Keratinocyte (primary cell): ENCODE measurements at regions not wholly inside any gene's neighbourhood (a gene's known extent, or its start where the extent isn't known, plus 50 kb on each side); places are given as distances from the start of the nearest gene placed in this dataset.

Source experiments
- DNase-seq: peaks from one replicate; pipeline ENCODE4 v3.0.0-alpha.2; 2011; ENCODE audit warnings: low read depth, missing footprints, low spot score
- FAIRE-seq: peaks from 2 replicates; lab custom pipeline; 2011; peaks lifted over from hg19 to GRCh38; lab: Jason Lieb, UNC
- H2AFZ ChIP-seq: 2 replicates; pipeline ENCODE4 v1.6.0; 2012; ENCODE audit warnings: low read length, control low read depth, inconsistent platforms; ENCODE audit not compliant: control insufficient read depth
- H3K27ac ChIP-seq: 2 replicates; pipeline ENCODE4 v1.5.1; 2011; ENCODE audit warnings: low read length; ENCODE audit not compliant: control insufficient read depth, insufficient read depth
- H3K27me3 ChIP-seq: 3 replicates; pipeline ENCODE4 v1.6.0; 2011; ENCODE audit warnings: low read length; ENCODE audit not compliant: control insufficient read depth, insufficient read depth; ENCODE audit errors: extremely low read depth
- H3K36me3 ChIP-seq, 2 experiments: 2 replicates in 1 of 2; 3 replicates in 1 of 2; pipeline ENCODE4 v1.5.1; 2011; ENCODE audit warnings: low read length in 2 of 2, mild to moderate bottlenecking in 1 of 2; ENCODE audit not compliant: control insufficient read depth in 2 of 2, insufficient read depth in 2 of 2; ENCODE audit errors: extremely low read depth in 1 of 2
- H3K4me1 ChIP-seq: 3 replicates; pipeline ENCODE4 v1.5.1; 2011; ENCODE audit warnings: low read length; ENCODE audit not compliant: control insufficient read depth, insufficient read depth; ENCODE audit errors: extremely low read depth
- H3K4me2 ChIP-seq: 3 replicates; pipeline ENCODE4 v1.6.0; 2011; ENCODE audit warnings: low read depth, low read length; ENCODE audit not compliant: control insufficient read depth, insufficient read depth; ENCODE audit errors: extremely low read depth
- H3K4me3 ChIP-seq, 3 experiments: fragments of 200-600 bp in 1 of 3; sonication (generic) in 1 of 3; 2 replicates in 2 of 3; 3 replicates in 1 of 3; pipeline ENCODE4 v1.5.1; 2011 to 2016; ENCODE audit warnings: low read length in 3 of 3, mild to moderate bottlenecking in 3 of 3, control low read depth in 2 of 3, inconsistent platforms in 1 of 3, low read depth in 1 of 3, mixed read lengths in 1 of 3, mixed run types in 1 of 3, moderate library complexity in 1 of 3; ENCODE audit not compliant: control insufficient read depth in 2 of 3, insufficient read depth in 2 of 3; ENCODE audit errors: extremely low read depth in 1 of 3
- H3K79me2 ChIP-seq: 2 replicates; pipeline ENCODE4 v1.6.0; 2012; ENCODE audit warnings: low read length; ENCODE audit not compliant: control insufficient read depth, insufficient read depth
- H3K9ac ChIP-seq: 3 replicates; pipeline ENCODE4 v1.6.0; 2011; ENCODE audit warnings: low read length; ENCODE audit not compliant: control insufficient read depth, insufficient read depth; ENCODE audit errors: extremely low read depth
- H3K9me1 ChIP-seq: 3 replicates; pipeline ENCODE4 v1.6.0; 2011; ENCODE audit warnings: low read length; ENCODE audit not compliant: control insufficient read depth, insufficient read depth; ENCODE audit errors: extremely low read depth
- H3K9me3 ChIP-seq: 2 replicates; pipeline ENCODE4 v1.5.1; 2012; ENCODE audit warnings: low read depth, low read length; ENCODE audit not compliant: control insufficient read depth
- H4K20me1 ChIP-seq: 3 replicates; pipeline ENCODE4 v1.6.0; 2011; ENCODE audit warnings: low read length; ENCODE audit not compliant: control insufficient read depth, insufficient read depth; ENCODE audit errors: extremely low read depth
- CTCF ChIP-seq, 3 experiments: IDR thresholded peaks in 1 of 3; conservative IDR thresholded peaks in 1 of 3; optimal IDR thresholded peaks in 1 of 3; 2 replicates in 2 of 3; 3 replicates in 1 of 3; pipeline versions ENCODE3 to v1.5.1; 2011; ENCODE audit warnings: low read length in 3 of 3, mild to moderate bottlenecking in 3 of 3, moderate library complexity in 2 of 3, control low read depth in 1 of 3, inconsistent platforms in 1 of 3; ENCODE audit not compliant: insufficient read depth in 2 of 3; ENCODE audit errors: extremely low read depth in 1 of 3
- EZH2 ChIP-seq: IDR thresholded peaks from one replicate; pipeline ENCODE4 v1.6.1; 2012; ENCODE audit warnings: inconsistent platforms, mild to moderate bottlenecking, low read length, moderate library complexity
- dilution Hi-C: fragments of 300-500 bp; cut with MboI; formaldehyde crosslinking; loops from one replicate; pipeline ENCODE4 v1.7.0; 2020; ENCODE audit warnings: low sequenced_read_pairs; ENCODE audit not compliant: extremely low pct_ligation_motif_present

- FAIRE-seq (no peak), DNase-seq (no peak)
- H2AFZ ChIP-seq, result no peak overlapping the region
- no peaks in the 10 kb centered on the region for H3K9me1 ChIP-seq
- no peak for TF ChIP-seq CTCF (optimal IDR thresholded peaks at IDR 0.05 in 1 of 3, IDR thresholded peaks at IDR 0.05 in 1 of 3, conservative IDR thresholded peaks at IDR 0.05 in 1 of 3; ENCODE audit: extremely low read depth in 1 of 3, insufficient read depth in 2 of 3, low read length in 3 of 3)
- no peak for TF ChIP-seq EZH2
- H3K4me1 ChIP-seq, result no peaks in the 10 kb centered on the region
- H3K36me3 ChIP-seq, result no peaks in the 10 kb centered on the region
- no peak overlapping the region for H3K4me3 ChIP-seq
- dilution Hi-C loops, result no loop called here
- no peak overlapping the region for H3K9ac ChIP-seq
- H3K27ac ChIP-seq, result no peak overlapping the region
- H3K79me2 ChIP-seq, result no peaks in the 10 kb centered on the region
- H4K20me1 ChIP-seq, result no peaks in the 10 kb centered on the region
- H3K9me3 ChIP-seq, result no peaks in the 10 kb centered on the region
- H3K27me3 ChIP-seq, result peaks cover under 1% of the 10 kb centered on the region
- no peak overlapping the region for H3K4me2 ChIP-seq
Observed at GRCh38 chr7:22027475-22027874, 81.8 kb upstream of the CDCA7L start.

GRCh38 chr7:22025983-22026382 is 80.3 kb upstream of the CDCA7L start:
- H3K4me1 ChIP-seq, result no peaks in the 10 kb centered on the region
- dilution Hi-C loops, result no loop called here
- H3K36me3 ChIP-seq, result no peaks in the 10 kb centered on the region
- no peak overlapping the region for H3K27ac ChIP-seq
- no peak overlapping the region for H2AFZ ChIP-seq
- H3K9me3 ChIP-seq, result no peaks in the 10 kb centered on the region
- H3K4me2 ChIP-seq, result no peak overlapping the region
- no peak for TF ChIP-seq EZH2
- TF ChIP-seq CTCF (optimal IDR thresholded peaks at IDR 0.05 in 1 of 3, IDR thresholded peaks at IDR 0.05 in 1 of 3, conservative IDR thresholded peaks at IDR 0.05 in 1 of 3; ENCODE audit: extremely low read depth in 1 of 3, insufficient read depth in 2 of 3, low read length in 3 of 3), result no peak
- no peaks in the 10 kb centered on the region for H3K79me2 ChIP-seq
- H3K9ac ChIP-seq, result no peak overlapping the region
- no peak overlapping the region for H3K4me3 ChIP-seq
- H3K27me3 ChIP-seq, result peaks cover 4% of the 10 kb centered on the region
- no peaks in the 10 kb centered on the region for H3K9me1 ChIP-seq
- no peaks in the 10 kb centered on the region for H4K20me1 ChIP-seq
- FAIRE-seq, result no peak
- DNase-seq, result no peak
